HG03469 (cell line): ENCODE measurements at regions not wholly inside any gene's neighbourhood (a gene's known extent, or its start where the extent isn't known, plus 50 kb on each side); places are given as distances from the start of the nearest gene placed in this dataset.

Experiments used
- ATAC-seq: cut with Tn5 transposase; IDR thresholded peaks from one replicate; pipeline ENCODE4 v1.9.1; 2021; ENCODE audit warnings: mild to moderate bottlenecking, moderate library complexity, moderate number of reproducible peaks; ENCODE audit not compliant: unreplicated experiment

GRCh38 chr6:28732052-28732451 is 191.7 kb downstream of the TRIM27 start:
- ATAC-seq: no peak

GRCh38 chr6:28734443-28734959 is 189.3 kb downstream of the TRIM27 start:
- no peak for ATAC-seq

- no peak for ATAC-seq
Observed at GRCh38 chr6:28736121-28736520, 187.7 kb downstream of the TRIM27 start.

GRCh38 chr6:28737750-28738395 is 185.9 kb downstream of the TRIM27 start:
- ATAC-seq: no peak

GRCh38 chr6:28738396-28738765 is 185.4 kb downstream of the TRIM27 start:
- ATAC-seq: no peak

- no peak for ATAC-seq
Observed at GRCh38 chr6:28741363-28741762, 182.4 kb downstream of the TRIM27 start.

GRCh38 chr6:28742668-28743270 is 181.0 kb downstream of the TRIM27 start:
- ATAC-seq: no peak

- no peak for ATAC-seq
Observed at GRCh38 chr6:28743271-28743789, 180.5 kb downstream of the TRIM27 start.

GRCh38 chr6:28747083-28747630 is 176.6 kb downstream of the TRIM27 start:
- no peak for ATAC-seq

- ATAC-seq: no peak
Observed at GRCh38 chr6:28747631-28748157, 176.1 kb downstream of the TRIM27 start.

GRCh38 chr6:28748192-28748591 is 175.6 kb downstream of the TRIM27 start:
- no peak for ATAC-seq

GRCh38 chr6:28750926-28751458 is 172.8 kb downstream of the TRIM27 start:
- ATAC-seq: no peak

- ATAC-seq: no peak
Observed at GRCh38 chr6:28751514-28751913, 172.3 kb downstream of the TRIM27 start.

- no peak for ATAC-seq
Observed at GRCh38 chr6:28751963-28752350, 171.8 kb downstream of the TRIM27 start.

- ATAC-seq: no peak
Observed at GRCh38 chr6:28757429-28758045, 166.2 kb downstream of the TRIM27 start.

GRCh38 chr6:28758046-28758817 is 165.6 kb downstream of the TRIM27 start:
- ATAC-seq: no peak

GRCh38 chr6:28758818-28759235 is 165.0 kb downstream of the TRIM27 start:
- no peak for ATAC-seq

- ATAC-seq: no peak
Observed at GRCh38 chr6:28764014-28764723, 159.6 kb downstream of the TRIM27 start.

- no peak for ATAC-seq
Observed at GRCh38 chr6:28764761-28765282, 159.0 kb downstream of the TRIM27 start.

- no peak for ATAC-seq
Observed at GRCh38 chr6:28765978-28766351, 157.8 kb downstream of the TRIM27 start.
